GM12873 (cell line): ENCODE measurements at regions not wholly inside any gene's neighbourhood (a gene's known extent, or its start where the extent isn't known, plus 50 kb on each side); places are given as distances from the start of the nearest gene placed in this dataset.

Experiments used
- TF ChIP-seq, protein P1 (sequence below): IDR thresholded peaks from 2 replicates; pipeline ENCODE4 v1.5.1; 2012; ENCODE audit warnings: low read depth, mild to moderate bottlenecking, moderate library complexity, low read length, control low read depth; ENCODE audit not compliant: insufficient read depth; ENCODE audit errors: missing control alignments

- TF ChIP-seq, protein P1, sequence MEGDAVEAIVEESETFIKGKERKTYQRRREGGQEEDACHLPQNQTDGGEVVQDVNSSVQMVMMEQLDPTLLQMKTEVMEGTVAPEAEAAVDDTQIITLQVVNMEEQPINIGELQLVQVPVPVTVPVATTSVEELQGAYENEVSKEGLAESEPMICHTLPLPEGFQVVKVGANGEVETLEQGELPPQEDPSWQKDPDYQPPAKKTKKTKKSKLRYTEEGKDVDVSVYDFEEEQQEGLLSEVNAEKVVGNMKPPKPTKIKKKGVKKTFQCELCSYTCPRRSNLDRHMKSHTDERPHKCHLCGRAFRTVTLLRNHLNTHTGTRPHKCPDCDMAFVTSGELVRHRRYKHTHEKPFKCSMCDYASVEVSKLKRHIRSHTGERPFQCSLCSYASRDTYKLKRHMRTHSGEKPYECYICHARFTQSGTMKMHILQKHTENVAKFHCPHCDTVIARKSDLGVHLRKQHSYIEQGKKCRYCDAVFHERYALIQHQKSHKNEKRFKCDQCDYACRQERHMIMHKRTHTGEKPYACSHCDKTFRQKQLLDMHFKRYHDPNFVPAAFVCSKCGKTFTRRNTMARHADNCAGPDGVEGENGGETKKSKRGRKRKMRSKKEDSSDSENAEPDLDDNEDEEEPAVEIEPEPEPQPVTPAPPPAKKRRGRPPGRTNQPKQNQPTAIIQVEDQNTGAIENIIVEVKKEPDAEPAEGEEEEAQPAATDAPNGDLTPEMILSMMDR: no peak
Observed at GRCh38 chr12:127546721-127547505, 720.1 kb upstream of the TMEM132C start.

DNA sequence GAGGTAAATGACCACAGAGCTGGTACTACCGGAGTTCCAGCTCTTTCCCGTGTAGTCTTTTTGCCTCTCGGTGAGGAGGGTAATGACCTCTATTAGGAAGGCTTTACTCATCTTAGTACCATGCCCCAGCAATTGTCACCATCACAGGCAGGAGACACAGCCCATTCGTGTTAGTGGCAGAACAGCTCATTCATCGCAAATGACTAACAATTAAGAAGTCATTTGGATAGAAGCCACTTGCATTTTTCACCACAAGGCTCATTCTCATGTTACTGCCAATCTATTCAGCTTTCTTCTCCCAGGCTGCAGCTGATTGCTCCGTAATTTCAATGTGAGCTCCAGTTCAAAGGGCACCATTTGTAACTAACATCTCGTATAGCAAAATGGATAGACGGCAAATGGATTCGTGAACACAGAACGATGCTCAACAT, 718.8 kb upstream of the TMEM132C start:
- TF ChIP-seq, protein P1: no peak

DNA sequence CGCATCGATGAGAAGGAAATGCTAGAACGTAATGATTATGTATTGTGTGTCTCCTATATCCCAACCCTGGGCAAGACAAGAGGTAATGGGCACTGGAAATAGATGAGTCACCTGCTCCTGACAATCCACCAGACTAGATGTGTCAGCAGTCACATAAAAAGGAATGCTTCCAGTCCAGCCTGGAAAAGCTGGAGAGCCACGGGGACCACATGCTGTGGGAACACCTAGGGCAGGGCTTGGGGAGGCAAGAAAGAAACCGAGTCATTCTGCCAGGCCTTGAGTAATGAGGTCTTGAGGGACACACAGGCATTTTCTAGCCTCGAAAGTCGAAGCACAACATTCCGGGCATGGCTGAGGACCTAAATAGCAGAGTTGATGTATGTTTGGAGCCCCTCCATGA, 716.7 kb upstream of the TMEM132C start:
- TF ChIP-seq, protein P1: no peak

DNA sequence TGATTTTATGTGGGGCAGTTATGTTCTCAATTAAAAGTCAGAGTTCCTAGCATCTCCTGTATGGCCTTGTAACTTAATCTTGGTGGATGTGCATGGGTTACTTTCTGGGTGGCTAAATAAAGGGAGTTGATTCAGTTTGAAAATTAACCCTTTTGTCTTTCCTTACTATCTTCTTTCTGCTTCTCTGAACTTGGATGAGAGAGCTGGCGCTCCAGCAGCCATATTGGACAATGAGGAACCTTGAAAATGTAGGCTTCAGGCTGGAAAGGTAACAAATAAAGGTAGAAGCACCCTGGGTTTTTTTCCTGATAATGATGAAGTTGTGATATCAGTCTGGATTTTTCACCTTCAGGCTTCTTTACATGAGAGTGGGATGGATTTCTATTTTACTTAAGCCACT, 714.1 kb upstream of the TMEM132C start:
- TF ChIP-seq, protein P1: no peak

DNA sequence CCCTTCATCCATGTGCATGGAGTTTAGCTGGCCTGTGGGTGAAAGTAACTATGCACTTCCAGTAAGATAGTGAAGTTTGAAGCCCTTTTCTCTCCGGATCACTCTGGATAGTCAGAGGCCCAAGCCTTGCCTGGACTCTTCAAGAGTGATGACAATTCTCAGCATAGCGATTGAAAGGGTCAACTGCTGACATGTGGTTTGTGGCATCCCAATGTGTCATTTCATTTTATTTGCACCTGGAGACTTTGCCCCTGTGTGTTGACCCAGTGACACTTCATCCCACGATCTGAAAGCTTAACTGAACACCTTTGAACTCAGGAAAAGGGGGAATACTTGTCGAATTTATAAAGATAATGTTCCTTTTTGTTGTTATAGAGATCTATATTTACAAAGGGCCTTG, 711.9 kb upstream of the TMEM132C start:
- TF ChIP-seq, protein P1: no peak

DNA sequence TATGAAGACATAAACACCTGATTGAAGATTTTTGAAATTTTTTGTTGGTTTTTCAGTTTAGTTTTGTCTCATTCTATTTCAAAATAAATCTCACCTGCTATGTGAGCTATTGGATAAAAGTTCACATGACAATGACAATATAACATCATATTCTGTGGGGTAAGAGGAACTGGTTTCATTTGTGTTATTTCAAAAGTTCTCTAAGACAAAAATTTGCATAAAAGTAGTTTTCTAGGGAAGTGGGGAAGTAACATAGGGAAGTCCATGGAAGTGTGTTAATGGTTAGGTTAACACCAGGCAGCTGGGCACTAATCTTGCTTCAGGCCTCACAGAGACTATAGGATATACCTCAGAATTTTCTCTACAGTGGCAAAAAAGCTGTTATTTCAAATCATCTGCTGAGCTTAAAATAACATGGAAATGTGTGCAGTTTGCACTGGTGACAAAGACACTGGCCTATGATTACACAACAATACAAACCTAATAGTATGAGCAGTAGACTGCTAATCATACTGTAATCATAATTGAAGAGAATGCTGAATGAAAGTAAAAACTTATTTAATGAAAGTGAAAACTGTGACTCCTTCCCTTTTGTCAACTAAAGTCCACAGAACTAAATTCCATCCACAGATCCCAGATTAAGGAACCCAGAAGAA, 710.6 kb upstream of the TMEM132C start:
- TF ChIP-seq, protein P1: no peak

- TF ChIP-seq, protein P1: no peak
Observed at GRCh38 chr12:127558361-127558760, 708.6 kb upstream of the TMEM132C start.
